ENCODE measurements at regions not wholly inside any gene's neighbourhood (a gene's known extent, or its start where the extent isn't known, plus 50 kb on each side); places are given as distances from the start of the nearest gene placed in this dataset.

DNA sequence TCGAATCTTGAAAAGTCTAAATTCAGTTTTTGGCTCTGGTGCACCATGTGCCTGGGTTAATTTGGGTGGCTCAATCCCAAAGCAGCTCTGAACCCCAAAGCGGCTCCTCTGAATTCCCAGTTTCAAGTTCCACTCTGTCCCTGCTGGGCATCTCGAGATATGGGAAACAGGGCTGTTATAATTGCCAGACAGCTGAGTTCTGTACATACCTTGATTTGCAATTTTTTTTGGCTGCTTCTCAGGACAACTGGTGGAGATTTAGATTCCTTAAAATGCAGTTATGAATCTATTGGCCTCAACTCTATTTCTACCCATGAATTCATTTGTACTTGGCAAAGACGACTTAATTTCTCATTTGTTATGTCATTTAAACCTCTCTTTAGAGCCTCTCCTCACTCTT is 808.5 kb downstream of the TLE4 start:
- in situ Hi-C loops (cut with HindIII; ENCODE audit: low pct_unique_long_range_greater_than_20kb, low sequenced_read_pairs) = no loop called here
- no peak for TF ChIP-seq JUND (IDR thresholded peaks at IDR 0.05; ENCODE audit: low read depth)
- no peak for DNase-seq (ENCODE audit: low read depth in 1 of 2, low spot score in 1 of 2)

DNA sequence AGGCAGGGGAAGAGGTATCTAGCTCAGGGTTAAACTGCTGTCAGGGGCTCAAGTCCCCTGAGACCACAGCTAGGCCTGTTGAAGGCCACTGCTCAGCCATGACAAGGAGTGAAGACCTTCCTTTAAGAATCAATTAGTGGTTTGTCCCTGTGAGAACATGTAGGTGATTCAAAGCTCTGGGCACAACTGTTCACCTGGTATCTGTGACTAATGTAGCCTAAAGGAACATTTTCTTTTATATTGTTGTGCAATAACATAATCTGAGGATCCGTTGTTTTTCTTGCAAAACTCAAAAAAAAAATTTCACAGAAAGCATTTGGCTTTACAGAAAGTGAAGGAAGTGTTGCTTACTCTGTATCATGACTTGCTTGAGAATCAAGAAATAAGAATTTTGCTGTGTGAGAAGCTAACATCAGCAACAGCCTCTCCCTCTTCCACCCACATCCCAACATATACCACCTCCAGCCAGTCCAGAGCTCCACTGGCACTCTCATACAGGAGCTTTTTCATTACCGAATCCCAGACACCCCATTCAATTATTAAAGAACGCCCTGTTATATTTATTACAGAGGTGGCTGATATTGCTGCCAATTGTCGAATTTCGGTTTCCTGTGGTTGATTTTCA is 807.0 kb downstream of the TLE4 start:
- TF ChIP-seq JUND (IDR thresholded peaks at IDR 0.05; ENCODE audit: low read depth) = no peak
- in situ Hi-C loops (cut with HindIII; ENCODE audit: low pct_unique_long_range_greater_than_20kb, low sequenced_read_pairs) = no loop called here
- no peak for DNase-seq (ENCODE audit: low read depth in 1 of 2, low spot score in 1 of 2)

DNA sequence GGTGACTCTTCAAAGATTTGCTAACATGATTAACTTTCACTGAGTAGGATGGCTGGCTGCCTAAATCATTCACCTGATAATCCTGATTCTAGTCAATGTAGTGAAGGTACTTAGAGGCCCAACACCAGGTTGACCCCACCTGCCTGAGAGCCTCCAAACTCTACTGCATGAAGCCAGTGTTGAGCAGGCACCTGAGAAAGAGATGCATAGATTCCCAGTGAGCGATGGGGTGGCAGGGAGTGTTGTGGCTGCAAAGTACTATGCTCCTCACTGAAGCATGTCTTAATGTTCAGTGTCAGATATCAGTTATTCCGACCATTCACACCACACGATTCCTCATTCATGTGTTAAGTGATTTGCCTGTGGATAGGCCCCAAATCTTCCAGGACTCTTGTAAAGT is 804.4 kb downstream of the TLE4 start:
- in situ Hi-C loops (cut with HindIII; ENCODE audit: low pct_unique_long_range_greater_than_20kb, low sequenced_read_pairs) = no loop called here
- no peak for DNase-seq (ENCODE audit: low read depth in 1 of 2, low spot score in 1 of 2)
- no peak for TF ChIP-seq JUND (IDR thresholded peaks at IDR 0.05; ENCODE audit: low read depth)

DNA sequence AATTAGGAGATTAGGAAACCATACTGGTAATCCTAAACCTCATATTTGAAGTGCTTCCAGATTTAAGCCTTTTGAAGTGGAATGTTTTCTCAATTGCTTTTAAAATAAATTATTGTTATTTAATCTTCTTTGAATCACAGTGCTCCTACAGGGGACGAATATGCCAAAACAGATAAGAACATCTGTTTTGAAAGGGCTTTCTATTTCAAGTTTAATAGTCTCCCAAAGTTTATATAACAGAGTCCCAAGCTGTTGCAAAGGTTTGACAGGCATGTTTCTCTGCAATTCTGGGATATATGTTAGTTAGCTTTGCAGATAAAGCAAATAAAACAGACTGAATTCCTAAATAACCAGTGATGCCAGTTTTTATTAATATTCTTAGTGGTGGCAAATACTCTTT is 803.7 kb downstream of the TLE4 start:
- in situ Hi-C loops (cut with HindIII; ENCODE audit: low pct_unique_long_range_greater_than_20kb, low sequenced_read_pairs) = no loop called here
- no peak for DNase-seq (ENCODE audit: low read depth in 1 of 2, low spot score in 1 of 2)
- TF ChIP-seq JUND (IDR thresholded peaks at IDR 0.05; ENCODE audit: low read depth) = no peak

DNA sequence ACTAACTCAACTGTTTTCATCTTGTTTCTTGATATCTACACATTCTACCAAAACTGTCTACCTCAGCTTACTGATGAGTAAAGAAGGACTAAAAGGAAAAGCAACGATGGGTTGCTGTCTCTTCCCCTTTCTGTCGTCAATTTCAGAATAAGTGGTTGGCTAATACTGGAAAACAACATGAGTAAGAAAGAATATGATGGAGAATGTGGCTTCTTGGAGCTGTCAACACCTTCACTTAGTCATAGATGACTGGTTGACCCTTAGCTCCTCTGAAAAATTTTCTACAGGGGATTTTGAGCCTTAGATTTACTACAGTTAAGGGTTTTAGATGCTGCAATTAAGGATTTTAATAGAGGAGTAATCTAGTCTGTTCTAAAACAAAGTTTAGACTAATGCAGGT is 797.9 kb downstream of the TLE4 start:
- DNase-seq (ENCODE audit: low read depth in 1 of 2, low spot score in 1 of 2) = no peak
- in situ Hi-C loops (cut with HindIII; ENCODE audit: low pct_unique_long_range_greater_than_20kb, low sequenced_read_pairs) = no loop called here
- TF ChIP-seq JUND (IDR thresholded peaks at IDR 0.05; ENCODE audit: low read depth) = no peak

DNA sequence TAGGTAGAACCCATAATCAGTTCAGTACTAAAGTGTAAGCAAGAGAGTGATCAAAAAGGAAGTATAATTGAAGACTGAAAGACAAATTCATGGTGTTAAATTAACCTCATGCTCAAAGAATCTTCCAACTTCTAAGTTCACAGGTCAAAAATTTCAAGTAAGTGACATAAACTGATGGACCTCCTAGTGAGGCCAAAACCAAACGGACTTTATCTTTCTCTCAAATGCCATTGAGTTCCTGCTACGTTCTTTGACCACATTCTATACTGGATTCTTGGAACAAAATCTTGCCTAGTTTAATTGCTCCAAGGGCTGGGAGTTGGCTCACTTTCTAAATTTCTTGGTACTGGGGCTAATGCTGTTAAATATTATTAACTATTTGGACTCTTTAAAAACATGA is 794.9 kb downstream of the TLE4 start:
- no peak for DNase-seq (ENCODE audit: low read depth in 1 of 2, low spot score in 1 of 2)
- in situ Hi-C loops (cut with HindIII; ENCODE audit: low pct_unique_long_range_greater_than_20kb, low sequenced_read_pairs) = no loop called here
- no peak for TF ChIP-seq JUND (IDR thresholded peaks at IDR 0.05; ENCODE audit: low read depth)

DNA sequence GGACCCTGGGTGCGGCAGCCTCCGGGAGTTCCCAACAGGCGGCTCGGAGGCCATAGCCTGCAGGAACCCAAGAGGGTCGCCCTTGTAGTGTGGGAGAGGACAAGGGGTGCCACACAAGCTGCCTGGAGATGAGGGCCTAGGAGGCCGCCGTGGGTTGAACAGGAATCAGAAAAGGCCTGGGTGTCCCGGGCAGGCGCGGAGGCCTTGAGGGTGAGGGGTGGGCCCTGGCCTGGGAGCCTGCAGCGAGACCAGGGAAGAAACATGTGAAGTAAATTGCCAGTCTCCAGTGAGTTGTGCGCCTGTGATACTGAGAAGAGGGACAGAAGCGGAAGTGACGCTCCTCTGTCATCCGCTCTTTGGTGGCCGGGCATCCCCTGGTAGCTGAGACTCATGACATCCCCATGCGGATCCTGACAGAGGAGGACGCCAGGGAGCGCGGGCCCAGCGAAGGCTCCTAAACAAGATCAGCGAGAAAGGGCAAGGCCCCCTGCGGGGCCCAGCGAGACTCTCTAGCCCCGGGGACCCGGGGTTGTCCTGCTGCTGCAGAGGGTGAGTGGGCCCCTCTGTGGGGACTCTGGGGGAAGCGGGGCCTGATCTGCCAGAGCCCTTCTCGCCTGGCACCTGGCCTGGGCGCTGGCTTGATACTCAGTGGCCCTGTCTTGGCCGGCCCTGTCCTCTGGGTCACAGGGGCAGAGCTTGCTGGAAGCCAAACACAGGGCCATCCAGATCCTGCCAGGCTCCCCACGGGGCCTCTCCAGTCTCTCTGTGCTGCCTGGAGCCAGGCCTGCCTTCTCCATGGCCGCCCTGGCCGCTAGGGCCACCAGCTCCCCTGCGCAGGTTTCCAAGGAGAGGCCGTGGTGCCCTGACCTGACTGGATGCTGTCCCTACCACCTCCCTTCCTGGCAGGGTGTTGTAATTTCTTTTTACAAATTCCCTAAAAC is 788.4 kb downstream of the TLE4 start:
- no peak for DNase-seq (ENCODE audit: low read depth in 1 of 2, low spot score in 1 of 2)
- TF ChIP-seq JUND (IDR thresholded peaks at IDR 0.05; ENCODE audit: low read depth) = no peak
- in situ Hi-C loops (cut with HindIII; ENCODE audit: low pct_unique_long_range_greater_than_20kb, low sequenced_read_pairs) = no loop called here

DNA sequence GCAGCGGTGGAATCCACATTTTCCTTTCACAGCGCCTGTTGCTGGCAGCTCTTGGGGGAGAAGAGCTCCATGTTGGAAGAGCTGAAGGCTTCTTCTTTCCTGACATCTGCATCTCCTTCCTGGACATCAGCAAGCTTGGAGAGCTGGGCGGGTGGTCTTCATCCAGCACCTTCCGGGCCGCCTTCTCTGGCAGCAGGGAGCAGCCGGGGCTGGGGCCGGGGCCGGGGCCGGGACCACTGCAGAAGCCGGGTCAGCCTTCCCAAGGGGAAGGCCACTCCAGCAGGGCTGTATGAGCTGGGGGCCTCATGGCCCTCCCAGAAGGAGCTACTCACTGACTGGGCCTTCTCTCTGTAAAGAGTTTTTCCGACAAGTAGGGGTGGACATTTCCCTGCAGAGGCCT is 787.5 kb downstream of the TLE4 start:
- TF ChIP-seq JUND (IDR thresholded peaks at IDR 0.05; ENCODE audit: low read depth) = no peak
- no peak for DNase-seq (ENCODE audit: low read depth in 1 of 2, low spot score in 1 of 2)
- in situ Hi-C loops (cut with HindIII; ENCODE audit: low pct_unique_long_range_greater_than_20kb, low sequenced_read_pairs) = no loop called here

DNA sequence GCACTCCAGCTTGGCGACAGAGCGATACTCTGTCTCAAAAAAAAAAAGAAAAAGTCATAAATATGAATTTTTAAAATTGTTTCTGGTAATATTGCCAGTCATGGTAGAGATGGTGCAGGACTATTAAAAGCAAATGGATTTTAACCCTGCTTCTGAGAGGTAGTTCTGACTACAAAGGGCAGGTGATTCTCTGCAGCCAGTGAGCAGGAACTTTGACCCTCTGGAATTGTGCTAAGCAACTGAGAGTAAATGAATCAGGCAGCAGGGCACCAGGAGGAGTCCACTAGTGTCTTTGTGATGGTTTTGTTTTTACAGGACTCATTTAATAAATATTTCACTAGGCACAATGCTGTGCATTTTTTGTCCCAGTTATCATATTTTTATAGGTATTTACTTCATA is 781.2 kb downstream of the TLE4 start:
- DNase-seq (ENCODE audit: low read depth in 1 of 2, low spot score in 1 of 2) = no peak
- in situ Hi-C loops (cut with HindIII; ENCODE audit: low pct_unique_long_range_greater_than_20kb, low sequenced_read_pairs) = no loop called here
- no peak for TF ChIP-seq JUND (IDR thresholded peaks at IDR 0.05; ENCODE audit: low read depth)

DNA sequence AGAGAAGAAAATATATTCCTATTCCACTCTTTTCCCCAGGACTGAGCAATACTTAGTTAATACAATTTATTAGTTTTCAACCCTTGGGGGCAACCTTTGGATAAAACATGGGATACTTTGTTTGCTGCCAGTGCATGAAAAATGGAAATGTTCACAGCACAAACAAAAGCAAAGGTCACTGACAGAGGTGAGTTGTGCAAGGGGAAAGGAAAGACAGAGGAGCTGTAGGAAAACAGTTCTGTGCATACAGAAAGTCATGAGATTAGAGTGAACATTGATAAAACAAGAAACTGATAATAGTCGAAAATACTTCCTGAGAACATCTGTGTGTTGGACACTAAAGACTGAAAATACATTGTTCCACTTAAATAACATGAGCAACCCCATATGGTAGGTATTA is 779.8 kb downstream of the TLE4 start:
- in situ Hi-C loops (cut with HindIII; ENCODE audit: low pct_unique_long_range_greater_than_20kb, low sequenced_read_pairs) = no loop called here
- no peak for DNase-seq (ENCODE audit: low read depth in 1 of 2, low spot score in 1 of 2)
- TF ChIP-seq JUND (IDR thresholded peaks at IDR 0.05; ENCODE audit: low read depth) = no peak

DNA sequence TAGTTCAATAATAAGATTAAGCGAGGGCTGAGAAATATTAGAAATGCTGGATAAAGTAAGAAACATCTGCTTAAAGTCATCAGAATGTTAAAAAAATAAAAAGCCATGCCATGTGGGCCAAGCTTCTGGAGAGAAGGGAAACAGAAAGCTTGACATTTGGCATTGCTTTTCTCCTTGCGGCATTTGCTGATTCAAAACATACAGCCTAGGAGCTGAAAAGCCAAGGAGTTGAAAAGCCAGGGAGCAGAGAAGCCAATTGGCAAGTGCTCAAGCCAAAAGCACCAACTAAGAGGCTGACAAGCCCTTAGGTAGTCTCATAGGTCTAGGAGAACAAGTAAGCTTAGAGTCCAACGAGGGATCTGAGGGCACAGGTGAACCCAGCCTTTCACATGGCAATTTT is 754.3 kb downstream of the TLE4 start:
- no peak for DNase-seq (ENCODE audit: low read depth in 1 of 2, low spot score in 1 of 2)
- in situ Hi-C loops (cut with HindIII; ENCODE audit: low pct_unique_long_range_greater_than_20kb, low sequenced_read_pairs) = no loop called here
- TF ChIP-seq JUND (IDR thresholded peaks at IDR 0.05; ENCODE audit: low read depth) = no peak

DNA sequence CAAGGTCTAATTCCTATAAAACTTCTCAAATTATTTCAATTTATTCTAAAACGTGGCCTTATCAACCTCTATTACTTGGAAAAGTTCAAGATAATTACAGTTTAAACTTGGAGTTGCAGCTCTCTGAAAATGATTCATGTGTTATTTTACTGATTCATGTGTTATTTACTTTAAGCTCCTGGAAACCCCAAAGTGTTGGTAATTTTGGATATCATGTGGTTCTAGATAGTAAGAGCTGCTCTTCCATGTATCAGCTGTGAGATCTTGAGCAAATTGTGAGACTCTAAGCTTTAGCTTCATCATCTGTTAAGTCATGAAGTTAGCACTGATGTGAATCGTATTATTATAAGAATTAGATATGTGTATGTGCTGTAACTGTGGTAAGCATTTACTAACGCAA is 749.2 kb downstream of the TLE4 start:
- in situ Hi-C loops (cut with HindIII; ENCODE audit: low pct_unique_long_range_greater_than_20kb, low sequenced_read_pairs) = no loop called here
- TF ChIP-seq JUND (IDR thresholded peaks at IDR 0.05; ENCODE audit: low read depth) = no peak
- DNase-seq (ENCODE audit: low read depth in 1 of 2, low spot score in 1 of 2) = no peak

DNA sequence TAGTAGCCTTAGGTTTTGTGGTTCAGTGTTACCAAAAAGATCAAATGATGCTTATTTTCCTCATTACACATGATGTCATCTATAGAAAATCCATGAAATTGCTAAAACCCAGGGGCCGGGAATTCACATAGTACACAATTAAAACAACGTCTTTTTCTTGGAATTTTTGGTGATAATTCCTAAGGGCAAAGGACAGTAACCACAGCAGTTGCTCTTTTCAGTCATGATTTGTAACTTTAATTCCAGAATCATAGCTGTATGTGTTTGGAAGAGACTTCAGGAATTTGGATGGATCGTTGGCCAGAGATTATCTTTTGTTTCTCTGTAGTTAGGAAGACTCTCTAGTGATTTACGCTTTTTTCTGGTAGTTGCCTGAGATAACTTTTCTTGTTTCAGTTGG is 748.7 kb downstream of the TLE4 start:
- TF ChIP-seq JUND (IDR thresholded peaks at IDR 0.05; ENCODE audit: low read depth) = no peak
- in situ Hi-C loops (cut with HindIII; ENCODE audit: low pct_unique_long_range_greater_than_20kb, low sequenced_read_pairs) = no loop called here
- DNase-seq (ENCODE audit: low read depth in 1 of 2, low spot score in 1 of 2) = no peak
